ENCODE measurements at regions not wholly inside any gene's neighbourhood (a gene's known extent, or its start where the extent isn't known, plus 50 kb on each side); places are given as distances from the start of the nearest gene placed in this dataset.

DNA sequence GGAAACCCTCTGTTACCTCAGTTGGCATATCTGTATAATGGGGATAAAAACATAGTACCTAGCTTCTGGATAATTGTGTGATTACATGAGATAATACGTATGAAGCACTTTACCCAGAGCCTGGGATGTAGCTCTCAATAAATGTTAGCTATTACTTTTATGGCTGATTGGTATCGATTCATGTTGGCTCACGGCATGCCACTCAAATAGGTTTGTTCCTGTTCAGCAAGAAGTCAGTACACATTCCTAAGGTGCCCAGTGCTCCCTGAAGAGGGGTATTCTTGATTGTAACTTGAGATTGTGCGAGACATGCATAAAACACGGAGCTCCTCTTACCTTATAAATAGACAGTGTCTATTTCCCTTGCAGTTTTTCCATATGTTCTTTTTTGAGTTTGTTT is 78.5 kb upstream of the GALNT2 start:
- TF ChIP-seq, protein P1, sequence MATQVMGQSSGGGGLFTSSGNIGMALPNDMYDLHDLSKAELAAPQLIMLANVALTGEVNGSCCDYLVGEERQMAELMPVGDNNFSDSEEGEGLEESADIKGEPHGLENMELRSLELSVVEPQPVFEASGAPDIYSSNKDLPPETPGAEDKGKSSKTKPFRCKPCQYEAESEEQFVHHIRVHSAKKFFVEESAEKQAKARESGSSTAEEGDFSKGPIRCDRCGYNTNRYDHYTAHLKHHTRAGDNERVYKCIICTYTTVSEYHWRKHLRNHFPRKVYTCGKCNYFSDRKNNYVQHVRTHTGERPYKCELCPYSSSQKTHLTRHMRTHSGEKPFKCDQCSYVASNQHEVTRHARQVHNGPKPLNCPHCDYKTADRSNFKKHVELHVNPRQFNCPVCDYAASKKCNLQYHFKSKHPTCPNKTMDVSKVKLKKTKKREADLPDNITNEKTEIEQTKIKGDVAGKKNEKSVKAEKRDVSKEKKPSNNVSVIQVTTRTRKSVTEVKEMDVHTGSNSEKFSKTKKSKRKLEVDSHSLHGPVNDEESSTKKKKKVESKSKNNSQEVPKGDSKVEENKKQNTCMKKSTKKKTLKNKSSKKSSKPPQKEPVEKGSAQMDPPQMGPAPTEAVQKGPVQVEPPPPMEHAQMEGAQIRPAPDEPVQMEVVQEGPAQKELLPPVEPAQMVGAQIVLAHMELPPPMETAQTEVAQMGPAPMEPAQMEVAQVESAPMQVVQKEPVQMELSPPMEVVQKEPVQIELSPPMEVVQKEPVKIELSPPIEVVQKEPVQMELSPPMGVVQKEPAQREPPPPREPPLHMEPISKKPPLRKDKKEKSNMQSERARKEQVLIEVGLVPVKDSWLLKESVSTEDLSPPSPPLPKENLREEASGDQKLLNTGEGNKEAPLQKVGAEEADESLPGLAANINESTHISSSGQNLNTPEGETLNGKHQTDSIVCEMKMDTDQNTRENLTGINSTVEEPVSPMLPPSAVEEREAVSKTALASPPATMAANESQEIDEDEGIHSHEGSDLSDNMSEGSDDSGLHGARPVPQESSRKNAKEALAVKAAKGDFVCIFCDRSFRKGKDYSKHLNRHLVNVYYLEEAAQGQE (IDR thresholded peaks at IDR 0.05; ENCODE audit: insufficient replicate concordance, low read depth), result no peak
- no peak for TF ChIP-seq POLR2AphosphoS5 (IDR thresholded peaks at IDR 0.05; ENCODE audit: low read depth)
- Histone ChIP-seq H3K27ac (replicated peaks) (no peak overlapping the region), H3K27me3 (ENCODE audit: insufficient read depth, poor library complexity, severe bottlenecking) (no peaks in the 10 kb centered on the region), H3K4me3 (replicated peaks; ENCODE audit: insufficient read depth, low read length) (no peak overlapping the region)
- DNase-seq (ENCODE audit: low read depth in 1 of 2, low spot score in 1 of 2), result no peak

GRCh38 chr1:229989591-229990248 is 77.3 kb upstream of the GALNT2 start:
- DNase-seq (ENCODE audit: low read depth in 1 of 2, low spot score in 1 of 2), result no peak
- TF ChIP-seq, protein P1 (IDR thresholded peaks at IDR 0.05; ENCODE audit: insufficient replicate concordance, low read depth), result no peak
- TF ChIP-seq SPI1 (IDR thresholded peaks at IDR 0.05; ENCODE audit: borderline replicate concordance, low read depth), result no peak
- Histone ChIP-seq H3K27me3 (ENCODE audit: insufficient read depth, poor library complexity, severe bottlenecking) (no peaks in the 10 kb centered on the region), H3K4me3 (replicated peaks; ENCODE audit: insufficient read depth, low read length) (no peak overlapping the region), H3K27ac (replicated peaks) (no peak overlapping the region)

DNA sequence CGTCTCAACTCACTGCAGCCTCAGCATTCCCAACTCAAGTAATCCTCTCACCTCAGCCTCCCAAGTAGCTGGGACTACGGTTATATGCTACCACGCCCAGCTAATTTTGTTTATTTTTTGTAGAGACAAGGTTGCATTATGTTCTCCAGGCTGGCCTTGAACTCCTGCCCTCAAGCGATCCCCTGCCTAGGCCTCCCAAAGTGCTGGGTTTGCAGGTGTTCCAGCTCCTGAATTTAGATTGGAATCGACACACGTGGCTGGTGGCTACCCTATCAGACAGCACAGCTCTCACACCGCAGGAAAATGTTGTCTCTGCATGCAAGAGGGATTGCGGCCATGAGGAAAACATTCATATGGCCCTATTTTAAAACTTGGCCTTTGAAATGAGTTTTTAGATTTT is 76.7 kb upstream of the GALNT2 start:
- H3K27ac ChIP-seq (replicated peaks), result no peak overlapping the region
- no peak overlapping the region for H3K4me3 ChIP-seq (replicated peaks; ENCODE audit: insufficient read depth, low read length)
- TF ChIP-seq, protein P1 (IDR thresholded peaks at IDR 0.05; ENCODE audit: insufficient replicate concordance, low read depth), result no peak
- TF ChIP-seq, protein P2, sequence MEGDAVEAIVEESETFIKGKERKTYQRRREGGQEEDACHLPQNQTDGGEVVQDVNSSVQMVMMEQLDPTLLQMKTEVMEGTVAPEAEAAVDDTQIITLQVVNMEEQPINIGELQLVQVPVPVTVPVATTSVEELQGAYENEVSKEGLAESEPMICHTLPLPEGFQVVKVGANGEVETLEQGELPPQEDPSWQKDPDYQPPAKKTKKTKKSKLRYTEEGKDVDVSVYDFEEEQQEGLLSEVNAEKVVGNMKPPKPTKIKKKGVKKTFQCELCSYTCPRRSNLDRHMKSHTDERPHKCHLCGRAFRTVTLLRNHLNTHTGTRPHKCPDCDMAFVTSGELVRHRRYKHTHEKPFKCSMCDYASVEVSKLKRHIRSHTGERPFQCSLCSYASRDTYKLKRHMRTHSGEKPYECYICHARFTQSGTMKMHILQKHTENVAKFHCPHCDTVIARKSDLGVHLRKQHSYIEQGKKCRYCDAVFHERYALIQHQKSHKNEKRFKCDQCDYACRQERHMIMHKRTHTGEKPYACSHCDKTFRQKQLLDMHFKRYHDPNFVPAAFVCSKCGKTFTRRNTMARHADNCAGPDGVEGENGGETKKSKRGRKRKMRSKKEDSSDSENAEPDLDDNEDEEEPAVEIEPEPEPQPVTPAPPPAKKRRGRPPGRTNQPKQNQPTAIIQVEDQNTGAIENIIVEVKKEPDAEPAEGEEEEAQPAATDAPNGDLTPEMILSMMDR (IDR thresholded peaks at IDR 0.05; ENCODE audit: insufficient read depth, low read length), result no peak
- TF ChIP-seq SPI1 (IDR thresholded peaks at IDR 0.05; ENCODE audit: borderline replicate concordance, low read depth) (no peak), GABPA (IDR thresholded peaks at IDR 0.05; ENCODE audit: low read depth) (no peak), POLR2AphosphoS5 (IDR thresholded peaks at IDR 0.05; ENCODE audit: low read depth) (no peak)
- H3K27me3 ChIP-seq (ENCODE audit: insufficient read depth, poor library complexity, severe bottlenecking), result no peaks in the 10 kb centered on the region
- no peak for DNase-seq (ENCODE audit: low read depth in 1 of 2, low spot score in 1 of 2)

- Histone ChIP-seq H3K27ac (replicated peaks) (no peak overlapping the region), H3K4me3 (replicated peaks; ENCODE audit: insufficient read depth, low read length) (no peak overlapping the region), H3K27me3 (ENCODE audit: insufficient read depth, poor library complexity, severe bottlenecking) (no peaks in the 10 kb centered on the region)
- no peak for TF ChIP-seq POLR2AphosphoS5 (IDR thresholded peaks at IDR 0.05; ENCODE audit: low read depth)
- TF ChIP-seq GABPA (IDR thresholded peaks at IDR 0.05; ENCODE audit: low read depth), result no peak
- TF ChIP-seq, protein P1 (IDR thresholded peaks at IDR 0.05; ENCODE audit: insufficient replicate concordance, low read depth), result no peak
- no peak for TF ChIP-seq SPI1 (IDR thresholded peaks at IDR 0.05; ENCODE audit: borderline replicate concordance, low read depth)
- TF ChIP-seq, protein P2 (IDR thresholded peaks at IDR 0.05; ENCODE audit: insufficient read depth, low read length), result no peak
- no peak for DNase-seq (ENCODE audit: low read depth in 1 of 2, low spot score in 1 of 2)
Measured at GRCh38 chr1:229991104-229991513, 75.9 kb upstream of the GALNT2 start.

All from HL-60 (cell line).